GM18870 (cell line): ENCODE measurements at regions not wholly inside any gene's neighbourhood (a gene's known extent, or its start where the extent isn't known, plus 50 kb on each side); places are given as distances from the start of the nearest gene placed in this dataset.

Experiments
- ATAC-seq: cut with Tn5 transposase; IDR thresholded peaks from one replicate; pipeline ENCODE4 v1.9.1; 2021; ENCODE audit warnings: moderate library complexity; ENCODE audit not compliant: unreplicated experiment

DNA sequence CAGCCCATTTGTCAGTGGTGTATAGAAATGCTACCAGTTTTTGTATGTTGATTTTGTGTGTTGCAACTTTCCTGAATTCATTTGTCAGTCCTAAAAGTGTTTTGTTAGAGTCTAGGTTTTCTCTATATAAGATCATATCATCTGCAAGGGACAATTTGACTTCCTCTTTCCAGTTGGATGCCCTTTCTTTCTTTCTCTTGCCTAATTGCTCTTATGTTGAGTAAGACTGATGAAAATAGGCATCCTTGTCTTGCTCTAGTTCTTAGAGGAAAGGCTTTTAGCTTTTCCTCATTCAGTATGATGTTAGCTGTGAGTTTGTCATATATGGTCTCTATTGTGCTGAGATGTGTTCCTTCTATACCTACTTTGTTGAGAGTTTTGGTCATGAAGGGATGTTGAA, 161.7 kb upstream of the TPK1 start:
- no peak for ATAC-seq

DNA sequence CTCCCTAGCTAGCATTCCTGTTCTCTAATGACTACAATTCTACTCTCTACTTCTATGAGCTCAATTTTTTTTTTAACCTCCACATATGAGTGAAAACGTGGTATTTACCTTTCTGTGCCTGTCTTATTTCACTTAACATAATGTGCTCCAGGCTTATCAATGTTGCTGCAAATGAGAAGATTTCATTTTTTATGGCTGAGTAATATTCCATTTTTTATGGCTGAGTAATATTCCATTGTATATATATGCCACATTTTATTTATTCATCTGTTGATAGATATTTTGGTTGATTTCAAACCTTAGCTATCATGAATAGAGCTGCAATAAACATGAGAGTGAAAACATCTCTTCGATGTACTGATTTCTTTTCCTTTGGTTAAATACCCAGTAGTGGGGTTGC, 159.6 kb upstream of the TPK1 start:
- ATAC-seq: no peak

GRCh38 chr7:144991041-144991440, 155.2 kb upstream of the TPK1 start:
- ATAC-seq: no peak

- ATAC-seq: no peak
Measured at GRCh38 chr7:144987686-144988085, 151.8 kb upstream of the TPK1 start.

GRCh38 chr7:144982133-144982532, 146.3 kb upstream of the TPK1 start:
- no peak for ATAC-seq

GRCh38 chr7:144975882-144976281, 140.0 kb upstream of the TPK1 start:
- no peak for ATAC-seq

GRCh38 chr7:144969787-144970186, 133.9 kb upstream of the TPK1 start:
- ATAC-seq: peak; percentile 67

DNA sequence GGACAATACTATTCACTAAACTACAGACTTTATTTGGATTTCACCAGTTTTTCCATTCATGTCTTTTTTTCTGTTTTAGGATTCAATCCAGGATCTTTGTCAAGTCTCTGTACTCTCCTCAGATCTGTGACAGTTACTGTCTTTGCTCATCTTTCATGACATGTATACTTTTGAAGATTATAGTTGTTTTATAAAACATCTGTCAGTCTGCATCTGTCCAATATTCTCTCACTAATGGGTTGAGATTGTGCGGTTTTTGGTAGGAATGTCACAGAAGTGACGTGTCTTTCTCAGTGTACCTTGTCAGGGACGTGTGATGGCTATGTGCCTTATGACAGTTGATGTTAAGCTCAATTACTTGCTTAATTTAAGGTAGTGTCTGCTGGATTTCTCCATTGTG, 124.9 kb upstream of the TPK1 start:
- ATAC-seq: no peak

DNA sequence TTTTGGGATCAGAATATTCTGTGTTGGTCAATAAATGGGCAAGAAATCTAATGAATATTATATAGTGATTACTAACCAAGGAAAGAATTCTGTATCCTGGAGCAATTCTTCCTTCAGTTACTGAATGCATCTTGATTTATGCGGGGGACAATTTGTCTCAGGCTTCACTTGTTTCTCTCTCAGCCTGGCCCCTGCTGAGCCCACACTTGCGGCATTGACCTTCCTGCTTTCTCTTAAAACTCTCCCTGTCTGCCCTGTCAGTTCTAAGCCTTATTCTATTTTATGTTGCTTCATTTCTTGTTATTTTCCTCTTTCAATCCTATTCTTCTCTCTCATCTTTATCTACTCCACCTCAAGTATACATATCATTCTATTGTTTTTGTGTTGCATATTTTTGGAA, 122.1 kb upstream of the TPK1 start:
- no peak for ATAC-seq

DNA sequence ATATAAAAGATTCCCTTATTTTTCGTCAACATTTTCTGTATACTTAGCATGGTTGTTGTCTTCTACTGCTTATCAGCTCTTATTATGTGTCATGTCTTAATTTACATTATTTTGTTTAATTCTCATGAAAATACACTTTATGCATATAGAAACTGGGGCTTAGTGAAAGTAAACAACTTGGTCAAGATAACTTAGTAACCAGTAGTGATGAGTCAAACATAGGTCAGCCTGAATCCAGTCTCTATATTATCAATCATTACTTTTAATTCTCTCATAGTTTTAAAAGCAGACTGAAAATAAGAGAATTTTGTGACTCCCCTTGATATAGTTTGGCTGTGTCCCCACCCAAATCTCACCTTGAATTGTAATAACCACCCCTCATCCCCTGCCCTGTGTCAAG, 119.6 kb upstream of the TPK1 start:
- no peak for ATAC-seq

- ATAC-seq: no peak
Measured at GRCh38 chr7:144941127-144941526, 105.3 kb upstream of the TPK1 start.

- no peak for ATAC-seq
Measured at GRCh38 chr7:144937199-144937598, 101.3 kb upstream of the TPK1 start.

- no peak for ATAC-seq
Measured at GRCh38 chr7:144936314-144936713, 100.5 kb upstream of the TPK1 start.

- ATAC-seq: no peak
Measured at GRCh38 chr7:144910411-144910810, 74.6 kb upstream of the TPK1 start.

DNA sequence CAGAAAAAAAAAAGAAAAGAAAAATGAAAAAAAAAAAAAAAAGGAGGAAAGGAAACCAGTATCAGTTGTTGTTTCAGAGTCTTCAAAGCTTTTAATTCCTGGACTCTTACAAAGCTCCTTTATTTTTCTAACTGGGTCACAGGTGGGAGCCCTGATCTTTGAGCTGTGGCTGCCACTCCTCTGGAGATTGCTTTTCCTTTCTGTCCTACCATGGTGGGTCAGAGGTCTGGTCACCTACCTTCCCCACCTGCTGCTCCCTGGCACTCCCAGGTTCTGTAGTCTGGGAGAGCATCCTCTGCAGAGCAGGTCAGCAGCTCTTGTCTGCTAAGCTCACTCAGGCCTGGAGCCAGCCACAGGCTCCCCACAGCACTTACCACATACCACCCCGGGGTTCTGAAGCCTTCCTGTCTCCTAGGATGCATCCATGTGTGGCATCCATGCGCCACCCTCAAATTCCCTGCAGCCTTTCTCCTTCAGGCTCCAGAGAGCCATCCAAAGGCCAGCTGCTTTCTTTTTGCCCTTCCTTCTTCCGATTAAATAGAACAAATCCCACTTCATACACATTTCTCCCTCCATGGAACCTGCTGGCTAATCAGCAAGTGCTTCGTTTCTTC, 73.2 kb upstream of the TPK1 start:
- ATAC-seq: no peak

- no peak for ATAC-seq
Measured at GRCh38 chr7:144908324-144908723, 72.5 kb upstream of the TPK1 start.

DNA sequence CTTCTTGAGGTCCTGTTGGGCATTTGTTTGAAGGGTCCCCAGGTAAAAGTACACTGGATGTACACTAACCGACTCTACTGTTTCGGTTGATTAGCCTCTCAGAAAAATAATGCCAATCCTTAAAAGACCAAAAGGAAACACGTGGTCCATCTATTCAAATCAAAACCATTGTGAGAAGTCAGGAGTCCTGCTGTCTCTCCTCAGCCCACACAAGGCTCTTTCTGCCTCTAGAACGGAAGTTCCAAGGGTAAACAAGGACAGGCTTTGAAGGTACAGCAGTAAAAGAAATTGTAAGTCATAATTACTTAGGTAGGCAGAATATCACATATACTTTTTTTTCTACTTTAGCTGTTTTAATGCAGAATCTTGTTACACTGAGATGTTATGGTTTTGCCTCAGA, 71.7 kb upstream of the TPK1 start:
- ATAC-seq: peak; percentile 78

- ATAC-seq: no peak
Measured at GRCh38 chr7:144903201-144903600, 67.3 kb upstream of the TPK1 start.

DNA sequence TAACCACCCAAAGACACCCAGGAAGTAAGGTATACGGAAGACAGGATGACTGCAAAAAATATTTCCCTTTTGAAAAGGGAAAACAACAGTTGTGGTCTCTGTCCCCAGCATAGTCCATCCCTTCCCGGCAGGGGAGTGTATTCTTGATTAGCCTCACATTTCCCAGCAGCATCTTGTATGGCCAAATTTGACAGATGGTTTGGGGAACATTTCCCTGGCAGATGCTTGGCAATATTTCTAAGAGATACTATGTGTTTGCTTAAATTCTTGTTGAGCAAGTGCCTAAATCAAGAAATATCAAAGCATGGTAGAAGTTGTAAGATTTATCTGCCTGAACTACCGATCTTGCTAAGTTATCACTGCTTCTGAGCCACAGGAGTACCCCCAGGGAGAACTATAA, 56.9 kb upstream of the TPK1 start:
- ATAC-seq: no peak
